ENCODE measurements at regions not wholly inside any gene's neighbourhood (a gene's known extent, or its start where the extent isn't known, plus 50 kb on each side); places are given as distances from the start of the nearest gene placed in this dataset.
"Not testable (repeated sequence)": the region's sequence is repeated elsewhere in the genome, so short reads cannot be mapped to it uniquely, and the experiment has no call there.

GRCh38 chr2:83282043-83282795, 1176.9 kb downstream of the SUCLG1 start:
- DNase-seq (ENCODE audit: low read depth, low spot score), result no peak

DNA sequence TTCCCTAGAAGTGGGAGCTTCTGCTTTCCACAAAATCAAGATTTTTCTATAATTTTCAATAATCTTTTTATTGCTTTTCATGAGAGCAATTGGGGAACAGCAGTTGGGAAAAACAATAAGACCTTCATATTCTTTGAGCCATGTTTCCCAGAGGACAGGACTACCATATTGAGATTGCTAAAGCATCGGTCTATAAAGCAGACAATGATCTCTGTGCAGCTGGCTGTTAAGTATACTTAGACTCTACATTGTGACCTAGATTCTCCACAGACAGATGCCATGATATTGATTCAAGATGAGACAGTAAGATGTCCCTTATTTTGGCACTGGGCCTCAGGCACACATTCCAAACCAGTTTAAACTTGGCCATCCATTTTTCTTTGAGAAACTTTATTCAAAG, 1178.7 kb downstream of the SUCLG1 start:
- DNase-seq (ENCODE audit: low read depth, low spot score), result no peak

DNA sequence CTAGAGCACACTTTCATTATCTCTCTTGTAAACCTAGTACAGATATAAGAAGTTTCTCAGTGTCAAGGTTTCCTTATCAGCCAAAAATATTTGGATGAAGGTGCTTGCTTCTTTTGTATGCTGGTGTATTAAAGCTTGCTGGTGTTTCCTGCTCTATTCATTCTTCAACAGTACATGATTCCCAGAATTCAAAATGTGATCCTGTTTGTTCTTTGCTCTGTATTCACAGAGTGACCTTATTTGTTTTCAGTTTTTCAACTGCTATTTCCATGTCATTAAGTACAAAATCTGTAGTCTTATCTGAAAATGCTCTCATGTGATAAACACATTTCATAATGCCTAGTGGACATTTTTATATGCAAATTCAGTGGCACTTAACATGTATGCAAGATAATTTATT, 1185.8 kb downstream of the SUCLG1 start:
- DNase-seq (ENCODE audit: low read depth, low spot score), result no peak

- DNase-seq (ENCODE audit: low read depth, low spot score), result no peak
Observed at GRCh38 chr2:83261591-83262136, 1197.4 kb downstream of the SUCLG1 start.

GRCh38 chr2:83253848-83254247, 1205.2 kb downstream of the SUCLG1 start:
- DNase-seq (ENCODE audit: low read depth, low spot score), result no peak

GRCh38 chr2:83251321-83251872, 1207.7 kb downstream of the SUCLG1 start:
- no peak for DNase-seq (ENCODE audit: low read depth, low spot score)

GRCh38 chr2:83245806-83246537, 1213.1 kb downstream of the SUCLG1 start:
- not testable (repeated sequence) for DNase-seq (ENCODE audit: low read depth, low spot score)

DNA sequence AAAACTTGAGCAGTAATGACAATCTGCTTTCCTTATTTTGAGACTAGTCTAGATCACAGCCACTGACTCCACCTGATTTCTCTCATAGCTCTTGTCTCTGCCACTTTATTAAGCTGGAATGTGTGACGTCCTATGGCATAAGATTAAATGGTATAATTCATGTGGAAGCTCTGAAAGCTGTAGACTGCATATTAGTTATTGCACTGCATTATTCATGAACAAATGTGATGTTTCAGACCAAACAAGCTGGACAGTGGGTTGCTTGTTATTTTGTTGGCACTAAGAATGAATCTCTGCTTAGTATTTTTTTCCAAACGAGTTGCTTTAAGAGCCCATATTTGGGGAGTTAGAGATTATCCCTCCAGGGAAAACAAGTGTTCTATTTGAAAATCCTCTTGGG, 1218.5 kb downstream of the SUCLG1 start:
- no peak for DNase-seq (ENCODE audit: low read depth, low spot score)

- DNase-seq (ENCODE audit: low read depth, low spot score), result no peak
Observed at GRCh38 chr2:83238111-83238510, 1221.0 kb downstream of the SUCLG1 start.

DNA sequence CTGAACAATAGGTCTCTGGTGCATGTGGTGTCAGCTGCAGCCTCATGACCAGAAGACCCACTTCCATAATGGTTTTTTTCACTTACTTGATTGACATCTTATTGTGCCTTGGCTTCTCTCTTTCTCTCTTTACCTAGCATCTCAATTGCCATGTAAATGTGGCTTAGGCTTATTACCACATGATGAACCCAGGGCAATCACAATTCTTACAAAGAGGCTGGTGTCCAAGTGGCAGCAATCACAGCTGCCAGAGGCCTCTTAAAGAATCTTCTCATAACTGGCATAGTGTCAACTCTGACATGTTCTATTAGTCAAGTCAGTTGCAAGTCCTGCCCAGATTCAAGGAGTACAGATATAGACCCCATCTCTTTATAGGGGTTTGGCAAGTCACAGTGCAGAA, 1224.8 kb downstream of the SUCLG1 start:
- no peak for DNase-seq (ENCODE audit: low read depth, low spot score)

GRCh38 chr2:83233781-83234180, 1225.3 kb downstream of the SUCLG1 start:
- no peak for DNase-seq (ENCODE audit: low read depth, low spot score)

GRCh38 chr2:83233326-83233725, 1225.8 kb downstream of the SUCLG1 start:
- DNase-seq (ENCODE audit: low read depth, low spot score), result no peak

DNA sequence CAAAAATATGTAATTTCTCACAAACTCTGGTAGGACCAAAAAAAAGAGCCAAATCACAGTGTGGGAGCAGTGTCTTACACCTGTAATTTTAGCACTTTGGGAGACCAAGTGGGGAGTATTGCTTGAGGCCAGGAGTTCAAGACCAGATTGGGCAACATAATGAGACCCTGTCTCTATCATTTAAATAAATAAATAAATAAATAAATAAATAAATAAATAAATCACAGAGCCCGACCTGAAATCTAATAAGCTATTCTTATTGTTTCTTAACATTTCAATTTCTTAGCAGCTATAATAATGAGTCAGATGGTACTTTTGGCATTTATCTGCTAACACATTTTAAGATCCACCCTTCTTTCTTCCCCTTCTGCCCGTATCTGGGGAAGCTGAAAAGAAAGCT, 1229.6 kb downstream of the SUCLG1 start:
- DNase-seq (ENCODE audit: low read depth, low spot score), result no peak

GRCh38 chr2:83224591-83225200, 1234.4 kb downstream of the SUCLG1 start:
- DNase-seq (ENCODE audit: low read depth, low spot score), result no peak

GRCh38 chr2:83221258-83221657, 1237.8 kb downstream of the SUCLG1 start:
- no peak for DNase-seq (ENCODE audit: low read depth, low spot score)

DNA sequence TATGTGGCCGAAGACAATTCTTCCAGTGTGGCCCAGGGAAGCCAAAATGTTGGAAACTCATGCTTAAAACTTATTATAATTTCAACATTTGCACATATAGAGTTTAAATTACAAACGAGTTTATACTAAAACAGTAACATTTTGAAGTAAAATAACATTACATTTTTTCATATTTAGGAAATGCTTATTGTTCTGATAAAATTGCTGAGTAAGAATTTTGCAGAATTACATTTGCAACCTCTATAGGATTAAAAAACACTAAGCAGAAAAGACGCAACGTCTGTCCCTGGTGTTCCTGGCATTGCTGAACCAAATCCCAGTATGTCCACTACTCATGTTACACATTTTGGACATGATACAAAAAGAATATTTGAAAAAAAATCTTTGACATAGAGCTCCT, 1241.2 kb downstream of the SUCLG1 start:
- no peak for DNase-seq (ENCODE audit: low read depth, low spot score)

GRCh38 chr2:83196225-83196624, 1262.9 kb downstream of the SUCLG1 start:
- DNase-seq (ENCODE audit: low read depth, low spot score), result no peak

DNA sequence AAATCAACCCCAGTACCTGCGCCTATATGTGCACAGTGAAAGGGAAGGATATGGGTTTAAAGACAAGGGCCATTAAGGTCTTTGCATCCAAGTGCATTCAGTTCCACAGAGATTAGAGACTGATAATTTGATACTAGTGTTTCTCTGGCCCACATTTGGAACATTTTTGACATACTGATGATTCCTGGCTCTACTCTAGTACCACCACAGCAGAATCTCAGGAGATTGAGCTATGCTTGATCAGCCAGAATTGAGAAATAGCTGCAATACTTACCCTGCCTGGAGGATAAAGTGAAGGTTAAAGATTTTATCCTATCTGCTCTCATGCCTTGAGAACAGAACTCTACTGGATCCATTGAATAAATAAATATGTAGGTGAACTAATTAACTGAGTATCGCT, 1267.8 kb downstream of the SUCLG1 start:
- no peak for DNase-seq (ENCODE audit: low read depth, low spot score)

- DNase-seq (ENCODE audit: low read depth, low spot score), result no peak
Observed at GRCh38 chr2:83186105-83186760, 1272.8 kb downstream of the SUCLG1 start.

GRCh38 chr2:83180862-83181530, 1278.1 kb downstream of the SUCLG1 start:
- not testable (repeated sequence) for DNase-seq (ENCODE audit: low read depth, low spot score)

- no peak for DNase-seq (ENCODE audit: low read depth, low spot score)
Observed at GRCh38 chr2:83176539-83176938, 1282.5 kb downstream of the SUCLG1 start.

Data from activated CD4-positive, CD25-positive, alpha-beta regulatory T cell treated with anti-CD3 and anti-CD28 coated beads, Interleukin-2, amount 50 U/mL, for 16 hours (primary cell).